ENCODE measurements at regions not wholly inside any gene's neighbourhood (a gene's known extent, or its start where the extent isn't known, plus 50 kb on each side); places are given as distances from the start of the nearest gene placed in this dataset.

GRCh38 chr21:35854281-35854680 is 206.0 kb downstream of the SETD4 start:
- TF ChIP-seq CTCF (IDR thresholded peaks at IDR 0.05) (no peak), POLR2AphosphoS5 (IDR thresholded peaks at IDR 0.05) (no peak), EP300 (IDR thresholded peaks at IDR 0.05) (no peak)

Measured in upper lobe of left lung (tissue), 4 donors.